ENCODE measurements at regions not wholly inside any gene's neighbourhood (a gene's known extent, or its start where the extent isn't known, plus 50 kb on each side); places are given as distances from the start of the nearest gene placed in this dataset.
"Not testable (repeated sequence)": the region's sequence is repeated elsewhere in the genome, so short reads cannot be mapped to it uniquely, and the experiment has no call there.

GRCh38 chr4:28444886-28445496 is 1584.3 kb downstream of the STIM2 start:
- DNase-seq, result no peak

GRCh38 chr4:28449085-28449484 is 1588.4 kb downstream of the STIM2 start:
- no peak for DNase-seq

- DNase-seq, result no peak
Observed at GRCh38 chr4:28451346-28451745, 1590.7 kb downstream of the STIM2 start.

- DNase-seq, result no peak
Observed at GRCh38 chr4:28462766-28463700, 1602.4 kb downstream of the STIM2 start.

GRCh38 chr4:28464823-28465222 is 1604.2 kb downstream of the STIM2 start:
- no peak for DNase-seq

GRCh38 chr4:28466886-28467285 is 1606.2 kb downstream of the STIM2 start:
- DNase-seq, result not testable (repeated sequence)

GRCh38 chr4:28469387-28469786 is 1608.7 kb downstream of the STIM2 start:
- DNase-seq, result no peak

- no peak for DNase-seq
Observed at GRCh38 chr4:28469886-28470285, 1609.2 kb downstream of the STIM2 start.

GRCh38 chr4:28475381-28475780 is 1614.7 kb downstream of the STIM2 start:
- no peak for DNase-seq

- DNase-seq, result no peak
Observed at GRCh38 chr4:28479666-28480065, 1619.0 kb downstream of the STIM2 start.

- no peak for DNase-seq
Observed at GRCh38 chr4:28481565-28481964, 1620.9 kb downstream of the STIM2 start.

- DNase-seq, result no peak
Observed at GRCh38 chr4:28482580-28483270, 1622.1 kb downstream of the STIM2 start.

- no peak for DNase-seq
Observed at GRCh38 chr4:28488021-28488420, 1627.4 kb downstream of the STIM2 start.

GRCh38 chr4:28490669-28491068 is 1630.0 kb downstream of the STIM2 start:
- DNase-seq, result no peak

- no peak for DNase-seq
Observed at GRCh38 chr4:28505064-28505463, 1644.4 kb downstream of the STIM2 start.

- DNase-seq, result no peak
Observed at GRCh38 chr4:28508636-28509035, 1648.0 kb downstream of the STIM2 start.

- DNase-seq, result not testable (repeated sequence)
Observed at GRCh38 chr4:28514766-28515165, 1654.1 kb downstream of the STIM2 start.

- DNase-seq, result no peak
Observed at GRCh38 chr4:28518561-28519165, 1658.0 kb downstream of the STIM2 start.

GRCh38 chr4:28523681-28524190 is 1663.1 kb downstream of the STIM2 start:
- no peak for DNase-seq

GRCh38 chr4:28536124-28536523 is 1675.5 kb downstream of the STIM2 start:
- DNase-seq, result no peak

GRCh38 chr4:28545986-28546385 is 1685.3 kb downstream of the STIM2 start:
- no peak for DNase-seq

GRCh38 chr4:28548136-28548535 is 1687.5 kb downstream of the STIM2 start:
- DNase-seq, result no peak

GRCh38 chr4:28548594-28548993 is 1688.0 kb downstream of the STIM2 start:
- no peak for DNase-seq
